Small intestine (tissue), 7 donors: ENCODE measurements at regions not wholly inside any gene's neighbourhood (a gene's known extent, or its start where the extent isn't known, plus 50 kb on each side); places are given as distances from the start of the nearest gene placed in this dataset.

Source experiments
- DNase-seq, 2 donors: peaks; one replicate each; pipeline versions ENCODE4 v3.0.0 to v3.0.0-alpha.2; 2013
- FAIRE-seq: peaks from 2 replicates; lab custom pipeline; 2012; peaks lifted over from hg19 to GRCh38; lab: Jason Lieb, UNC
- H3K27ac ChIP-seq, 3 donors: one replicate each; pipeline ENCODE4 v1.5.1; 2013; ENCODE audit warnings: low read length in 2 of 3, mild to moderate bottlenecking in 2 of 3, control low read depth in 1 of 3, inconsistent platforms in 1 of 3, low read depth in 1 of 3, moderate library complexity in 1 of 3
- H3K27me3 ChIP-seq, 3 donors: one replicate each; pipeline ENCODE4 v1.6.1; 2013; ENCODE audit warnings: low read length in 3 of 3, inconsistent platforms in 1 of 3; ENCODE audit not compliant: control insufficient read depth in 3 of 3, insufficient read depth in 3 of 3
- H3K36me3 ChIP-seq, 3 donors: one replicate each; pipeline ENCODE4 v1.6.1; 2013; ENCODE audit warnings: low read length in 3 of 3, inconsistent platforms in 1 of 3, low read depth in 1 of 3, mild to moderate bottlenecking in 1 of 3, moderate library complexity in 1 of 3; ENCODE audit not compliant: control insufficient read depth in 3 of 3, insufficient read depth in 2 of 3
- H3K4me1 ChIP-seq, 3 donors: one replicate each; pipeline ENCODE4 v1.6.1; 2013; ENCODE audit warnings: low read length in 2 of 3, inconsistent platforms in 1 of 3, low read depth in 1 of 3, mild to moderate bottlenecking in 1 of 3, moderate library complexity in 1 of 3; ENCODE audit not compliant: control insufficient read depth in 3 of 3, insufficient read depth in 2 of 3
- H3K4me3 ChIP-seq, 3 donors: one replicate each; pipeline ENCODE4 v1.5.1; 2013; ENCODE audit warnings: low read length in 3 of 3, control low read depth in 1 of 3, inconsistent platforms in 1 of 3, low read depth in 1 of 3, mild to moderate bottlenecking in 1 of 3, moderate library complexity in 1 of 3
- H3K9me3 ChIP-seq, 2 donors: one replicate each; pipeline ENCODE4 v1.6.1; 2013; ENCODE audit warnings: low read depth in 1 of 2, low read length in 1 of 2; ENCODE audit not compliant: control insufficient read depth in 2 of 2, insufficient read depth in 1 of 2
- WGBS, 3 donors: extraction: QIAGEN DNeasy Blood & Tissue Kit; methylation state at CpG; one replicate each; pipeline ENCODE4 v1.1.7; 2013; 5-methylcytosine and 5-hydroxymethylcytosine counted together
- donor health status: healthy with polysubstance abuse.
- donor health status: control.
- donor health status: control.
- donor health status: Bipolar disorder and iron deficiency.
- donor health status: healthy.

DNA sequence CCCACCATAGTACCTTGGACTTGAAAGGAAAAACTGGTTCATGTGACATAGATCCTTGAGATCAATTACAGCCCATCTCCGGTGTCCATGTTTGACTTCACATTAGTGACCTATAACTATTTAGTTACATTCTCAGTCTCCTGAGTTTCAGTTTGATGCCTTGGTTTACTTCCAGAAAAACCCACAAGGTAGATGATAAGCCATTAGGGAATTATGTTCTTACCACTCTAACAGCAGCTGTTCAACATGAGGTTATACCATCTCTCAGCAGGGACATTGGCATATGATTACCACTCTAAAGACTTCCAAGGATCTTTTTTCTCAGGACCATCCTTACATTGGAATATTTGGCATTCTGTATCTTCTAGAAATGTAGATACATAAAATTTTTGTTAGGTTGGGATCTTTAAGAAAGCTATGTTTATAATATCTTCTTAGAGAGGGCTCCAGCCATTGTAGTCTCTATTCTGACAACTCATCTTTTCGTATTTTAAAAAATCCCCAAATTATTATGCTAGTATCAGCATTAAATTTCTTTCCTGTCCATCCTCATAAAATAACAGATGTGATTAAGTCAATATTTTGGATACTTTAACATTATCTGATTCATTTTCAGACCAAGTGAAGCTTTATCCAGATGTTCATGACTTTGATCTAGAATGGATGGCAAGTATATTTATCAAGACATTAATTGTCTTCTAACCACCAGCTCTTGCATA is 258.9 kb downstream of the RDH14 start:
- H3K27me3 ChIP-seq = no peaks in the 10 kb centered on the region
- no peaks in the 10 kb centered on the region for H3K4me1 ChIP-seq
- DNase-seq = no peak
- H3K4me3 ChIP-seq = no peak overlapping the region
- 78 to 86% (median 85%) methylated on average over 2 of the region's 2 CpGs for WGBS, 3 donors
- H3K27ac ChIP-seq = no peak overlapping the region
- FAIRE-seq = no peak
- no peaks in the 10 kb centered on the region for H3K9me3 ChIP-seq
- no peaks in the 10 kb centered on the region for H3K36me3 ChIP-seq

DNA sequence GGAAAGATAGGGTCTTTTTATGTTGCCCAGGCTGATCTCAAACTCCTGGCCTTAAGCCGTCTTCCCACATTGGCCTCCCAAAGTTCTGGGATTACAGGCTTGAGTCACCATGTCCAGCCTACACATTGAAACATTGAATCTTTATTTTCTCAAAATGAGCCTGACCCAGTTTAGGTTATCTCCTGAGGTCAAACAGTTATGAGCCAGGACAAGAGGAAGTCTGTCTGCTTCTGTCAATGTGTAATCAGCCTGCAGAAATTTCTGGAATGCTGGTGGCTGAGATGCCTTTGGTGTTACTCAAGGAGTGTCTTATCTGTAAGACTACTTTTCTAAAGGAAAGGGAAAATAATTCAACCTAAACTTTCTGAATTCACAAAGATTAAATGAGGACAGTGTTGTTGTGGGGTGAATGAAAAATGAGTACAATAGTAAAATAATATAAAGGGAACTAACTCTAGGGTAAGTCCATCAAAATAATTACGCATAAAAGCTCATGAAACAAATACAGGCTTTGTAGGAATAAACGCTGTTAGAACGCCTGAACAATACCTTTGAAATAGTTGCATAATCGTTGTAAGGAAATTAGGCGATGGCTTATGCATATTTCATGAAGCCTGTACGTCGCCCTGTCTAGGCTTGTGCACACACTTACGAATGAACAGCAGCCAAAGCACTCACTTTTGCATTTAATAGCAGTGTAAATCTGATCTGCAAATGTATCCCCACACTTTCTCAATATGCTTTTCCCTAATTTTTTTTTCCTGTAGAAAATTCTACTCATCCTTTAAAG is 260.8 kb downstream of the RDH14 start:
- no peak overlapping the region for H3K4me3 ChIP-seq
- 63 to 78% (median 69%) methylated on average over 9 of the region's 9 CpGs for WGBS, 3 donors
- no peak for FAIRE-seq

DNA sequence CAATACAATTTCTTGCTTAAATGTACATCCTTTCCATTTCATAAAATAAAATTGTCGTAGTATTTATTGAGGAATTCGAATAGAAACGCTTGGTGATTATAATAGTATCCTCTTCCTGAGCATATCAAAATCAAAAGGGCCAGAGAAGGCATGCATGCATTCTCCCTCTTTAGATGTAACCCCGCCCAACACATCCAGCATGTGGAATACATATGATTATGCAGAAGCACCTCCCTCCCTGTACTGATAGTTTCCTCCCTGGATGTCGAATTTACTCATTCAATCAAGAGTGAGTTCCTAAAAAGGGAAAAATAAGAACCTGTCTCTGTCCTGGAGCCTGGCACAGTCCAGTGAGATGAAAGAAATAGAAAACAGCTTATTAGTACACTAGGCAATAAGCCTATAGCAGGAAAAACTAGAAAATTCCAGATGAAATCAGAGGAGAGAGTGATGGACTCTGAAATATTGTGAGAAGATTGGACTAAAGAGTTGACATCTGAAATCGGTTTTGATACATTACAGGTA is 262.9 kb downstream of the RDH14 start:
- Histone ChIP-seq H3K4me1 (no peaks in the 10 kb centered on the region), H3K27ac (no peak overlapping the region), H3K9me3 (no peaks in the 10 kb centered on the region), H3K27me3 (no peaks in the 10 kb centered on the region), H3K4me3 (no peak overlapping the region), H3K36me3 (no peaks in the 10 kb centered on the region)
- FAIRE-seq = no peak
- WGBS, 3 donors = 76 to 81% (median 81%) methylated on average over 6 of the region's 6 CpGs
- no peak for DNase-seq

More for the DNA sequence above, 260.8 kb downstream of the RDH14 start:
- no peaks in the 10 kb centered on the region for H3K9me3 ChIP-seq
- H3K36me3 ChIP-seq = no peaks in the 10 kb centered on the region
- H3K27me3 ChIP-seq = no peaks in the 10 kb centered on the region
- H3K4me1 ChIP-seq = no peaks in the 10 kb centered on the region
- DNase-seq = no peak
- H3K27ac ChIP-seq = no peak overlapping the region

DNA sequence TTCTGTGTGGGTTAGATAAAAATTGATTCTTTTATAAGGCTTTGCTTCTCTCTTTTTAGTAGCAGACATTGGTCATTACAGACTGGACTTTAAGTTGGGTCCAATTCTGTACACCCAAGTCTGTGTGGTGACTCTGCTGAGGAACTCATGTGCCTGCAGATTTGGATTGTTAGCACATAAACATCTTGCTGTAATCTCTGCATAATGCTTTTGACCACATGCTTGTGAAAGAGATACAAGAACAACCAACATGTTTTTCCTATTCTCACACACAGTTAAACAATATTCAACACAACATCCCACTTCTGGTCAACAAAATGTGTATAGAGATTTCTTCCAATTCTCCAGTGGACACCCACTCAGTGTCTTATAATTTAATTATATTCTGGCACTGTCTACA is 270.1 kb downstream of the RDH14 start:
- FAIRE-seq (no peak), DNase-seq (no peak)
- no peak overlapping the region for H3K4me3 ChIP-seq
- no peaks in the 10 kb centered on the region for H3K4me1 ChIP-seq
- no peaks in the 10 kb centered on the region for H3K9me3 ChIP-seq
- H3K27me3 ChIP-seq = no peaks in the 10 kb centered on the region
- H3K27ac ChIP-seq = no peak overlapping the region
- H3K36me3 ChIP-seq = no peaks in the 10 kb centered on the region

DNA sequence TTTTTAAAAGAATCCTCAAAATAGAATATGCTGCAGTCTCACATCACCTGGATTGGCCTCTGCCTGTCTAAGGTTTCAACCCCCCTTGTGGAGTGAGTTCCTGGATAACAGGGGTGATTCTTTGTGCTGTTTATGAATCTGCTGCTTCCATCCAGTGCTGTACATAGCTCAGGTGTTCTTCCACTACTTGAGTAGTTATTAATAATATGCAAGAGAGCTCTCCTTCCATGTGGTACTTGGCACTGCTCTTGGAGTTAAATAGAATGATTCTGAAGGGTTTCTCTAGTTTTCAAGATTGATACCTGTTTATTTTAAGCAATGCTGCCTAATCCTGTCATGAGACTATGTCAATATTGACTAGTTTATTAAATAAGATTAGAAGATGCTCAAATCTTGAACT is 273.6 kb downstream of the RDH14 start:
- Histone ChIP-seq H3K36me3 (no peaks in the 10 kb centered on the region), H3K4me3 (no peak overlapping the region), H3K27ac (no peak overlapping the region), H3K4me1 (no peaks in the 10 kb centered on the region), H3K9me3 (no peaks in the 10 kb centered on the region), H3K27me3 (no peaks in the 10 kb centered on the region)
- no peak for FAIRE-seq
- no peak for DNase-seq

DNA sequence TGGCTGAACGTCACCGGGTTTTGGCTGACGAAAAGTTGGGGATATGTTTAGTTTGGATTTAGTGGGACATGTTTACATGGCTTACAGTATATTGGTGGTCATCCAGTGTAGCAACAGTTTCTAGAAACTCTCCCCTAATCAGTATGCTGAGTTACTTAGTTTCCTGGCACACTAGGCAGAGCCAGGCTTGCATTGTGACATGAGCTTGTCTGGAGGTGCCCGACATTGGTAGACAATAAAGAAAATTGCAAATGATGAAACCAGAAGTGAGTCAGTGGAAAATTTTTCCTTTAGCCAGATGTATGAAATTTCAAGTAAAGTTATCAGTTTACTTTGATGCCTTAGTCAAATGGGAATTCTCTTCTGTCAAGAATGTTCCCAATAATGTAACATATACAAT is 276.1 kb downstream of the RDH14 start:
- FAIRE-seq (no peak), DNase-seq (no peak)
- Histone ChIP-seq H3K36me3 (no peaks in the 10 kb centered on the region), H3K4me3 (no peak overlapping the region), H3K4me1 (no peaks in the 10 kb centered on the region), H3K9me3 (no peaks in the 10 kb centered on the region), H3K27me3 (no peaks in the 10 kb centered on the region), H3K27ac (no peak overlapping the region)
- 86 to 94% (median 86%) methylated on average over 4 of the region's 4 CpGs for WGBS, 3 donors

DNA sequence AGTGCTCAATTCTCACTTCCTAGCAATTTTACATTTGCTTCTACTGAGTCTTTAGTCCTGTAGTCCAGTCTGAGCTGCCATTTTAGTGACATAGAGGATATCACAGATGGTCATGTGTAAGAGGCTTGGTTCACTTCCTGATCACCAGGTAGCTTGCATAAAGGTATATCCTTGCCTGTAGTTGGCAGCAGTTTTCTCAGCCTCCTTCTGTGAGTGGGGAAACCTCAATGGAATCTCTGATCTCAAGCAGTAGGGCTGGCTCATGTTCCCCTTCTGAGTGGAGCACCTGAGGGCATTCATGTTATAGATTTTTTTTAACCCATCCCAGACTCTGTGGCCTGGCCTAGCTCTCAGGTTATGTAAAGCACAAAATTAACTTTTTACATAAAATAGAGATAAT is 278.4 kb downstream of the RDH14 start:
- FAIRE-seq (no peak), DNase-seq (no peak)
- Histone ChIP-seq H3K4me3 (no peak overlapping the region), H3K9me3 (no peaks in the 10 kb centered on the region), H3K36me3 (no peaks in the 10 kb centered on the region), H3K27me3 (no peaks in the 10 kb centered on the region), H3K4me1 (no peaks in the 10 kb centered on the region), H3K27ac (no peak overlapping the region)

DNA sequence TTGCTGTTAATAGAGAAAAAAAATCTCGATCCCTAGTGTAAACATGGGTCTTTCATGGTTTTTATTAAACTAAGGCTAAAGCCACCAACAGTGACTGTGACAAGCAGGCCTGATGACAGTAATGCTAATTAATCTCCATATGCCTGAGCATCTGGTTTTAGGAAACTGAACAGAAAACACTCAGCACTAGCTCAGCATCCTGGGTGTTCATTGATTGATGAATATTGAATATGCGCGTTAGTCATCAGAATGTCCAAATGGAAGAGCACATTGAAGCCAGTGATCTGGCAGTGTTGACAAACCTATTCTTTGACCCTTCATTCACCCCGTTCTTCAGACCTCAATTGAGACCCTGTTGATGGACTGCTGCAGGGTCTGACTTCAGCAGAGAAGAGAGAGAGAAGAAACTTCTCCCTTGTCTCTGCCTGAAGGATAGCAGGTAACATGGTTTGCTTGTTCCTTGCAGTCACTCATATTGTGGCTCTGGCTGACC is 283.8 kb downstream of the RDH14 start:
- no peak for FAIRE-seq
- no peak overlapping the region for H3K4me3 ChIP-seq
- 59 to 84% (median 80%) methylated on average over 4 of the region's 4 CpGs for WGBS, 3 donors
- no peaks in the 10 kb centered on the region for H3K9me3 ChIP-seq
- H3K36me3 ChIP-seq = no peaks in the 10 kb centered on the region
- DNase-seq = no peak
- no peak overlapping the region for H3K27ac ChIP-seq
- H3K27me3 ChIP-seq = no peaks in the 10 kb centered on the region
- H3K4me1 ChIP-seq = no peaks in the 10 kb centered on the region
